HG03521 (cell line): ENCODE measurements at regions not wholly inside any gene's neighbourhood (a gene's known extent, or its start where the extent isn't known, plus 50 kb on each side); places are given as distances from the start of the nearest gene placed in this dataset.

Source experiments
- ATAC-seq: cut with Tn5 transposase; IDR thresholded peaks from one replicate; pipeline ENCODE4 v1.9.1; 2021; ENCODE audit warnings: mild to moderate bottlenecking, moderate library complexity; ENCODE audit not compliant: unreplicated experiment

DNA sequence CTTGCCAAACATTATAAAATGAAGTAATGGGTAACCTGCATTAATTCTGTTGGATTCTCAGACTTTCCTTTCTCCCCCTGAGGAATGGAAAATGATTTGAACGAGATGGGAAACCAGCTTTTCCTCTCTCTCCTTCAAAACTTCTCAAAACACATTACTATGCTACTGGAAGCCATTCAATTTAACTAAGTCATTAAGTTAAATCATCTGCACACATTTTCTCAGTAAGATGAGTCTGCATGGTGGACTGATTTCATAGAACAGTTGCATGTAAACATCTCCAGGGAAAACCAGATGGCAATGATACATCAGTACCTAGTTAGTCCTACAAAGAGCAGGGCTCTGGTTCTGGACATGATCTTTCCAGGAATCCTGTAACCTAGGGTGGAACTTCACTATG lies 59.9 kb downstream of the BMP4 start:
- no peak for ATAC-seq

DNA sequence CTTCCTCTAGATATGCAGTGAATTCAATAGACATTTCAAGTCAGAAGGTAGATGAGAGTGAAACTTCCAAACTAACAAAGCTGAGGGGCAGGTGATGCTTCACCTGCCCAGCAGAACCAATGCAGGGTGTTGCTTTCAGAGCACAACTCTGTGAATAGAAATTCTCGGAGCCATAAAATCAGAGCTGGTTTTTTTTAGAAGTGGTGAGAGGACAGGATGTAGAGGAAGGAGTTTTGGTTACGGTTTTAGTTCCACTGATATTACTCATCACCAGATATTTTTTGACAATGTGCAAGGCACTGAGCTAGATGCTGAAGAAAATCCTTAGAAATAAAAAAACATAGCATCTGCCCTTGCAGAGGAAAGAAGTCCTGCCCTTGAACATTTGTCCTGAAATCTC lies 62.2 kb downstream of the BMP4 start:
- ATAC-seq: no peak

DNA sequence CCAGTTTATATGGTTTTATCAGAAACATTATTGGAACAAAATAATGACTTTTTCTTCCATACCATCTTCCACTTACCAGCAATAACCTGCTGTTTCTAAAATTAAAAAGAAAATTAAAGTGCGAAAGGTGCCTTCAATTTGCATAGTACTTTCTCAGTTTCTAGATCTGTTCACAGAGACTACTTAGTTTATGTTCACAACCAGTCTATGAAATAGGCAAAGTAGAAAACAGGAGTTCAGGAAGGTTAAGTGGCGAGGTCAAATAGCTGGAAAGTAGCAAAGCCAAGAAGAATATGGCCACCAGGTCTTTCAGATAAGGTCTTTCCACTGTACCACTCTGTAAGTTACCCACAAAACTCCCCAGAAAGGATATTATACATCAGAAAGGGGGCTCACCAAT lies 63.3 kb downstream of the BMP4 start:
- ATAC-seq: no peak

DNA sequence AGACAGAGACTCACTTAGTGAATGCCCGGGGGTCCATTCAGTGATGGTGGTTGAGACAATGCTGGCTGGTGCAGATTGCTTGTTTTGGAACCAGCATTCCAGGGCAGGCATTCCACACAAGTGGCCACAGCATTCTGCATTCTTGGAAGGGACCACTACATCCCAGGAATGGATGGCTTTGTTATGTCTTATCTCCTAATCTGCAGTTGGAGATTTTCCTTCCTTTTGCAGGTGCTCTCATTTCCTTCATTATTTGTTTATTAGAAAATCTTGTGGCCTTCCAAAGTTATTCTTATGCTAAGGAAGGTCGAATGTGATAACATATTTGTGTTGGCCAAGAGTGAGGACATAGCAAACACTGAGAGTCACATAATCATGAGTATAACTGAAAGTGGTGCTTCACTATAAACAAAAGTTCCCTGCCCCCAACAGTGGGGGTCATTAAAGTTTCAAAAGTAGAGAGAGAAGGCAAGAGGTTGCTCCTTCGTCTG lies 66.0 kb downstream of the BMP4 start:
- no peak for ATAC-seq

DNA sequence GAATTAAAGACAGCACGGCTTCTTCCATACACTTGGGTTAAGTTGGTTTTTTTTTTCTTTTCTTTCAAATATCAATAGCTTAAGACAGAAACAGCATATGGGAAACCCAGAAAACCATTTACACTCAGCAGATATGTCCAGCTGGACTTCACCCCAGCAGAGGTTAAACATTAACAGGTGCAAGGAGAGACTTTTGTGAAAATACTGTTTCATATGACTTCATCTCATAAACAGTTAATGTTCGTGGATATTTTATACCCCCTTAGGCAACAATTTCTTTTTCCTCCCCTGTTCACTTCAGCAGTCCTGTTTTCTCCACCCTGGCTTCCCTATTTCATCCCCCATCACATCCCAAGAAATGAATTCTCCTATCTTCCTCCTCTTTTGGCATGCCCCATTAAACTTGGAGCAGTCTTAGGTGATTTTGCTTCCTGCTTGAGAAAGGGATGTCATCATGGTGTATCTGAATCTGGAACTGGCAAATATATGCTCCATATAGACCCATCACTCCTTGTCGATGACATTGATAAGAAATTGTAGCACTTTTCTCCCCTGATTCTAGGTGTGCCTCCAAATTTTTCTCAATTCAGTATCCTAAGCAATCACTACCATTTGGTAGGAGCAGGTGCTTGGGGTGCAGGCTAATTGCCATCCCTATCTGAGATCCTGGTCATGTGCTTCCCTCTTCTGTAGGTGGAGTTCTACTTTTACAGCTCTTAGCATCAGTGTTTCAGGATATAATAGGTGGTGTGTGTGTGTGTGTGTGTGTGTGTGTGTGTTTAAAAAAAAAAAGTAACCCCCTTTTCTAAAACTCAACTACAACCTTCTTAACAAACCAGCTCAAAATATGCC lies 67.9 kb downstream of the BMP4 start:
- ATAC-seq: no peak

DNA sequence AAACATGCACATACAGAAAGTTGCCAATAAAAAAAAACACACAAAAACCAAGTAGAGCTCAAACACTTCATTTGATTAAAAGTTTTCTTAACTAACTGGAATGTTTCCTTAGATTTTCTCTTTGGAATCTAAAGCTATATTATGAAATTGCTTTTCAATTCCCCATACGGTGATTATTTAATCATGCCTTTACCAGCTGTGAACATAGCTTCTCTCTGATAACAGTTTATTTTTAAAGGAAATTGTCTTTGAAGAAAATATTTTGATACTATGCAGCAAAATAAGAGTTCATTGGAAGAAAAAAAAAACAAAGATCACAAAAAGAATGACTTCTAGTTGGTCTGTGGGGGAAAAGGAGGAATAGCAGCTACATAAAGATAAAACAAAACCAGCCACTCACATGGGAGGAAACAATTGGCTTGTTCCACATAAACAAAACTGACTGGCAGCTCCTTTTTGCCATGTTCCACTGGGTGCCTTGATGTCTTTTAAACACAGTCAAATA lies 71.4 kb downstream of the BMP4 start:
- ATAC-seq: no peak

DNA sequence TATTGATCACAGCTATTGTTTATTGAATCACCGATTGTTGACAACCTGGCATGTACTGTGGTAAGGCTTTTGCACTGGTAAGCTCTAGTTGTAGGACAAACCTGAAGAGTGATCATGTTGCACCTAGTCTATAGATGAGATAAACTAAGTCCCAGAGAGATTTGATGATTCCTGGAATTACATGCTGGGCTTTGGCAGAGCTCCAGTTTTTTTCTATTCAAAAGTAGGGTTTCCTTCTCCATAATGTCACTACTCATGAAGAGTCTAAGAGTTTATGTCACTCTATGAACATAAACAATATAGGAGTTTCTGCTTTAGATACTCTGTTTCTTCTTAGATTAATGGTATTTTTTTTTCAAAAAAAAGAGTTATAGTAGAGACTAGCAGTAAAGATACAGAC lies 72.0 kb downstream of the BMP4 start:
- ATAC-seq: no peak

DNA sequence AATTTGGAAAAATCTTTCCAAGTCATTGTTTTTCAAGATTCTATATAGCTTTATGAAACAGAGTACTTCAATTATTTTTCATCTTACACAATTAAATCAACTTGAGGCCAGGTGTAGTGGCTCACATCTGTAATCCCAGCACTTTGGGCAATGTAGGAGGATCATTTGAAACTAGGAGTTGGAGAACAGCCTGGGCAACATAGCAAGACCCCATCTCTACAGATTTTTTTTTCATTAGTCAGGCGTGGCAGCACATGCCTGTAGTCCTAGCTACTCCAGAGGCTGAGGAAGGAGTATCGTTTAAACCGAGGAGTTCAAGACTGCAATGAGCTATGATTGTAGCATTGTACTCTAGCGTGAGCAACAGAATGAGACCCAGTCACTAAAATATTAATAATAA lies 72.9 kb downstream of the BMP4 start:
- ATAC-seq: no peak

DNA sequence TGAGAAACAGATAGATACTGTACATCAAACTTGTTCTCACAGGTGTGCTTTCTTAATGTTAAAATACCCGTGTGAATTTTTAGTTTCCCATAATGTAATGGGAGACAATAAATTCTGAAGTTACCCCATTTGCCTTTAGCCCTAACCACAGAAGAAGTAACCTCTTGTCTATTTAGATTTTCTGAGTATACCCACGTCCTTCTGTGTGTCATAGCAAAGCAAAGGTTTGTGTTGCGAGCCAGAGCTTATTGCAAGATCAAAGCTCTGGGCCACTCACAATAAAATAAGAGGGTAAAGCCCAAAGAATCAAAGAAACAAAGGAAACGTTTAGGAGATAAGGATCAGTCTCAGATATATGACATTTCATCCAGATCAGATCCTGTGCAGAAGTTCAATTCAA lies 73.9 kb downstream of the BMP4 start:
- no peak for ATAC-seq

DNA sequence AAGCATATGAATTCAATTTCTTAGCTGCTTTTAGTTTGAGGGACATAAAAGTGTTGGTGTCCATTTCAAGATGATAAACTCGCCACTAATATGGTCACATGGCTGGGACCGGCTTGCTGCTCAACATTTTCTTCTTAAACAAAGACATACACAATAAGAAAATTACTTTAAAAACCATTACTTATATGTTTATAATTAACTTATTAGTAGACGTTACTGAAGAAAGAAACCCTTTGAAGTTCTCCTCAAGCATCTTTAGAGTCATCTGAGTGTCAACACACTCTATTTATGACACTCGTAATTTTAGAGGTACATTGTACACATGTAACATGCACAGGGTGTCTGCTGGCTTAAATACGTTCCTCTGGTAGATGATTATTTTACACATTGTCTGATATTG lies 74.7 kb downstream of the BMP4 start:
- ATAC-seq: no peak

DNA sequence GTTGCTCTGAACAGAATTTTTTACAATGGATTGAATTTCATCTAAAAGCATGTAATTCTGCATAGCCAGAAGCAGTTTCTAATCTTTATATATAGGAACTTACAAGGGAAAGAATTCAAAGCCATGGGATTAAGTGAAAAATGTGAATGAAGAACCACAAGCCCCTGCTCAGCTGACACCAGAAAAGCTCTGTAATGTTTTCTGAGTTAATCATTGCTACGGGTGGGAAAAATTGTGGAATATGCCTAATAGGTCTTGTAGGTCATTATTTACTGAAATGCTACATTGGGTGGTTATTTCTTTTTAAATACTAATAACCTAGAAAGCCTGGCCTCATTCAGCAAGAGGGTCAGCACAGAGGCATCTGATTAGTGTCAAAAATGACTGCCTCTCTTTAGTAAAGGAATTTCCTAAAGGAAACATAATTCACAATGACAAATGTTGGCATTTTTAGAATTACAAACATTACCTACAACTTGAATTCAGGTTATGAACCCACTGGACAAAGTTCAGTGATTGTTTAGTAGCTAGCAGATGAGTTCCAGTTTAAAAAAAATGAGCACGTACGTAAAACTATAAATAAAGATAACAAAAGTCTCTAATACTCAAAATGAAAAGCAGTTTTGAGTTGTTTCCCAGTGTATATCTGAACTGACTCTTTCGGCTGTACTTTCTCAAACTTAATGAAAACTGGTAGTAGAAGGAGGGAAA lies 75.3 kb downstream of the BMP4 start:
- ATAC-seq: no peak

DNA sequence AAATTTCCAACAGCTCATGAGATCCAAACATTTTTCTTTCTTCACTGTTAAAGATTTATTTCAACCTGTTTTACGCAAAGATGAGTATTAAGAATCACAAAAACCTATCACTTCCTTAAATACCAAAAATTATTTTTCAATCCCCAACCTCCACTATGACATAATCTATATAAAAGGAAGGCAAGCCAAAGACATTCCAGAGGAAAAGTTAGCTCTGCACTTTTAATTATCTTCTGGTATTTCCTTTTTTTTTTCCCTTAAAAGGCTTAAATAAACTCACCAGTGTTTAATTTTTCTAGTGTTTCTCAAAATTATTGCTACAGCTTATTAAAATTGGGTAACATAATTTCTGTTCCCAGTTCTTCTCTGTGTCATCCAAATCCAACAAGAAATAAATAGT lies 75.9 kb downstream of the BMP4 start:
- no peak for ATAC-seq

DNA sequence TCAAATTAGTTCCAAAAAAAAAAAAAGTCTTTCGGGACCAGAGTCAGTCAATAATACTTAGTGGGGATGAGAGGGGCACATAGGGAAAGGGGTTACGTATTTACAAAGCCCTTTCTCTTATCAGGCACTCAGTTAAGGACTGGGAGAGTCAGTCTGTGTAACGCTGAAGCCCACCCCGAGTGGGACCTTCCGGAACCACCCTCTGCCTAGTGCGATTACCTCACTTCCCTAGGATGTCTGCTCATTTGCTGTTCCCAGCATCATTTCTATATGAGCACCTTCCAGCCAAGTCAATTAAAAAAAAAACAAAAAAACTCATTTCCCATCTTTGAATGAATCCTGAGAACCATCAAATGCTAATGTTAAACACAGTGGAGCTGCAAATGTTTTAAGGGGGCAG lies 76.9 kb downstream of the BMP4 start:
- no peak for ATAC-seq

DNA sequence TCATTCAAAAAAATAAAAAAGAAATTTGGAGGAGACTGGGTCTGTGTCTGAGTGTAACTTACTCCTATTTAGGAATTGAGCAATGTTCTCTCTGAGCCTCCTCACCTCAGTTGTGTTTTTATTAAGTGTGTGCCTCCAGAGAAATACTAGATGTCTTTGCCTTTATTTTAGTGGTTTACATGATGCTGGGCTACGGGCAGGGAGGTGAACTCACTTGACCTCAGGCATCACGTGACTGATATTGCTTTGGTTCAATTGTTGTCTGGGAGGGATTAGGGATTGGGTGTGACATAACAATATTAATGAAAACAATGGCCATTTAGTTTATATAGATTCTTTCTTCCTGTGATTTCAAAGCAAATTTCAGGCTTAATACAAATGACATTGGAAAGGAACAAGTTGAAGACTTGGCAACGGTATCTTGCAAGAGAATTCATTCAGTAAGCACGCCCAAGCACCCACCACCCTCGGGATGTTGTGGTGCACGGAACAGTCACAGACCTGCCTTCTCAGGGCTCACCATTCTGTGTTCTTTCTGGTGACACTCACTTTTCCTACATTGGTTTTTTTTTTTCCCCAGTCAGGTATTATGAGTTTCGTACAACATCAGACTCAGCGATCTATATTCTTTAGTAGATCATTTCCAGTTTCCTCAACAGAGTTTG lies 77.5 kb downstream of the BMP4 start:
- ATAC-seq: no peak

DNA sequence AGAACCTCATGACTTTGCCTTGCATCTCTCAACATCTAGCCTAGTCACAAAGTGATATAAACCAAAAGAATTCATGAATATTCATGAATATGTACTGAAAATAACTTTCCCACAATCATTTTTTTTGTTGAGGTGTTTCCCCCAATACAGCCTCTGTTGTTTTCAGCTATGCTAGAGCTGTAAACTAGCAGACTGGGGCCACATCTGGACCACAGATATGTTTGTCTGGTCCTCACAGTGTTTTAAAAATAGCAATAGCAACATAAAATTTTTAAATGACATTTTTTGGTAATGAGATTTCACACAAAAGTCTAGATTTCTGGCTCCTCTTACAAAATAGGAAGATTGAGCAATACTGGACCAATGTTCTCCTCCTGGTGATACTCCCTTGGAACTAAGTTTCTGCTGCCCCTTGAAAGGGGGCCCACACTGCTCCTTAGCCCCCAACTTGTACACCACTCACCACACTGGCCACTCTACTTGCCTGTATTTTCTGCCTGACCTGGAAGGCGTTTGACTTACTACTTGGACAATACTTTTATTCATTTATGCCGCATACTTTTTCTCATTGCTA lies 81.2 kb downstream of the BMP4 start:
- no peak for ATAC-seq

DNA sequence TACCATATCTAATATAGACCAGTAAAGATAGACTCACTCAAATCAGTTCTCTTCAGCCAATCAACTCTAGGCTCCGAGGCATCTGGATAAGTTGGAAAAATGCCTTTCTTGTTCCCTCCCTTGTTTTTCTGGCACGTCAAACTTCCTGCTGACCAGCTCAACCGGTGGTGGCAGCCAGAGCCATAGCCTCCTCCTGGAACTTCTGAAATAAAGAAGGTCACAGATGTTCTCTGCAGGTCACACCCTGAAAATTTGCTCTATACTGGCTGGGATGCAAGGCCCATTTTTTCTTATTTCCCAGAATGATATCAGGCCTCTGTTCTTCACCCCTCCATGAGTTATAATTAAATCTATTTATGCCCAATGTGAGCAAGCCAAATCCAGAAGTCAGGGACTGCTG lies 81.9 kb downstream of the BMP4 start:
- no peak for ATAC-seq

DNA sequence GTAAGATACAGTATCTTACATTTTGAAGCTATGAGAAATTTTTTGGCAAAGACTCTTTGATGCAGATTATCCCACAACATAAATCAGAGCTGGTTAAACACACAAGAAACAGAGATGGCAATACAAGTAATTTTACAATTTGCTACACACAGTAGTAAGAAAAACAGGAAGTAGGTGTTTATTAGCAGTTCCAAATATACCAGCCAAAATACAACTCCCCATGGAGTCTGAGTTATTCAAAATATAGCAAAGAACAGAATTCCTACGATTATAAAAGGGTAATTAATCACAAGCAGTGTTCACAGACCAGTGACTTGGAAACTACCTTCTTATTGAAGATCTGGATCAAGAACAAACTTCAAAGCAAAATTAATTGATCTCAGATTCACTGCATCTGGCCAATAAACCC lies 83.9 kb downstream of the BMP4 start:
- ATAC-seq: no peak

DNA sequence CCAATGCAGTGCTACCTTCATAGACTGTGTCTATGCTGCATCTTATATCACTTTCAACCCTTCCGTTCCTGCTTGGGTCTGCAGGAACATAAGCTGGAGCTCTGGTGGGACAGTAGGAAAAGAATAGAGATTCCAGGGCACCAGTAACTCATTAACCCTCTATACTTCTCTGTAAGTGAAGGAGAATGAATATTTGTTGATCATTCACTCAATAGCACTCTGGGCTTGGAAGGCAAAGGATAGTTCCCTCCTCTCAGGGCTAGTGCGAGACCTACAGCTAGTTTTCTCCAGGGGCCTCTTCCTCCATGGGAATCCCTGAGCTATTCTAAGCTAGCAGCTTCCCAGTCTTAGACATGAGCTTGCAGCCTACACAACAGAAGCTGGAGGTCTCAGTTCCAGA lies 84.7 kb downstream of the BMP4 start:
- ATAC-seq: no peak

DNA sequence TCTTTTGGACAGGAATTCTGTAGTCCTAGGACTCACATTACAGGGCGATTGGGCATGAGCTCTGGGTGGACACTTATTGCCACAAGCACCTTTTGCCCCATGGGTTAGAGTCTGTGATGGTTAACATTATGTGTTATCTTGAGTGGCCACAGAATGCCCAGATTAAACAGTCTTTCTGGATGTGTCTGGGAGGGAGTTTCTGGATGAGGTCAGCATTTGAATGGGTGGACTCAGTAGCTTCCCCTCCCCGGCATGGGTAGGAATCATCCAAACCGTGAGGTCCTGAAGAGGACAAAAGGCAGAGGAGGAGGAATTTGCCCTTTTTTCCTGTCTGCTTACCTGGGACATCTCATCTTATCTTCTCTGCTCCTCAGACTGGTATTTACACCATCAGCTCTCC lies 85.6 kb downstream of the BMP4 start:
- no peak for ATAC-seq

DNA sequence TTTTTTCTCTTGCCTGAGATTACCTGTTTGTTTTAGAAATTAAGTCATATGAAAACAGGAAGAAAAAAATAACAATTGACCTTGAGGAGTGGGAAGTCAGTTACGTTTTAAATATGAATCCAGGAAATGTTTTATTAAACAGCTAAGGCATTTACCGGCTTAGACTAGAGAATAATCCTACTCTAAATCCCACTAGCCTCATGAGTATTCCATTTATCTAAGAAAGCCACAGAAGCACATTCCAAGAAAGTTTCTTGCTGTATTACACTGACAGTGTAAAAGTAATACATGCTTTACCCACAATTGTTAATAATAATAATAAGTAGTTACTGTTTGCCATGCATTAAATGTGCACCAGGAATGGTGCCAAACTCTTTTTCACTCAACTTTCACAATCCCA lies 90.9 kb downstream of the BMP4 start:
- no peak for ATAC-seq

DNA sequence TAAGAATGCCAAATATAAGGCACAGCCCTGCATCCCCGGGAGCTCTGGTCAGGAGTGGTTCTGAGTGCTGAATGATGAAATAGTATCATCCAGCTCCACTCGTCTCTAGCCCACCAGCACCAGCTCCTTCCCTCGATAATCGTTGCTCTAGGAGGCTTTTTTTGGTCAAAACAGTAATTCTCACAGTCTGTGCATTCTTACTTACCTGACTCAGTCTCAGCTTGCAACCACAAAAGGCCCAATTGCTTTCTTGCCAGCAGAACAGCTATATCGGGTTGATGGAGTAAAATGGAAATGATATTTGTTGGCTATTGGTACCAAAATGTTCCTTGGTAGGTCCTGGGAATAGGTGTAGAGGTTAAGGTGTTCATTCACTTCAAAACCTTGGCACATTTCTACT lies 94.8 kb downstream of the BMP4 start:
- ATAC-seq: no peak
